HL-60 (cell line): ENCODE measurements at regions not wholly inside any gene's neighbourhood (a gene's known extent, or its start where the extent isn't known, plus 50 kb on each side); places are given as distances from the start of the nearest gene placed in this dataset.

Experiments used
- CTCF ChIP-seq: IDR thresholded peaks from one replicate; pipeline ENCODE4 v1.5.1; 2011; ENCODE audit warnings: low read length, control low read depth, inconsistent platforms; ENCODE audit not compliant: insufficient read depth
- GABPA ChIP-seq: IDR thresholded peaks from 2 replicates; pipeline ENCODE4 v1.6.1; 2012; ENCODE audit warnings: low read depth
- POLR2AphosphoS5 ChIP-seq: IDR thresholded peaks from 2 replicates; pipeline ENCODE4 v1.6.1; 2012; ENCODE audit warnings: low read depth
- REST ChIP-seq: IDR thresholded peaks from 2 replicates; pipeline ENCODE4 v1.6.1; 2012; ENCODE audit warnings: low read depth; ENCODE audit not compliant: insufficient replicate concordance

- TF ChIP-seq CTCF (no peak), POLR2AphosphoS5 (no peak), GABPA (no peak), REST (no peak)
Observed at GRCh38 chr10:111593578-111593977, 516.7 kb downstream of the ADRA2A start.
